Neural cell (in vitro differentiated cells): ENCODE measurements at regions not wholly inside any gene's neighbourhood (a gene's known extent, or its start where the extent isn't known, plus 50 kb on each side); places are given as distances from the start of the nearest gene placed in this dataset.
A peak's percentile ranks its signal among the peaks of the same experiment; 100 is the strongest.

Source experiments
- H2AFZ ChIP-seq: fragments of 200-600, 300-800 bp; sonication (generic), shearing (Covaris generic); 2 replicates; pipeline ENCODE4 v1.6.0; 2014; ENCODE audit warnings: low read depth, mild to moderate bottlenecking, antibody characterized with exemption, low read length, moderate library complexity
- H3F3A ChIP-seq: fragments of 200-600 bp; shearing (Covaris generic); 2 replicates; pipeline ENCODE4 v1.6.1; 2016; ENCODE audit warnings: mild to moderate bottlenecking, moderate library complexity, mixed read lengths, antibody characterized with exemption, low read length; ENCODE audit not compliant: insufficient read depth, poor library complexity, severe bottlenecking
- H3K27ac ChIP-seq: fragments of 200-600, 300-800 bp; sonication (generic), shearing (Covaris generic); 2 replicates; pipeline ENCODE4 v1.5.1; 2014; ENCODE audit warnings: mild to moderate bottlenecking, low read length, moderate library complexity
- H3K27me3 ChIP-seq: fragments of 300-800, 200-600 bp; sonication (generic), shearing (Covaris generic); 2 replicates; pipeline ENCODE4 v1.6.0; 2014; ENCODE audit warnings: mild to moderate bottlenecking, low read depth, low read length, moderate library complexity; ENCODE audit not compliant: insufficient read depth
- H3K36me3 ChIP-seq: fragments of 300-800, 200-600 bp; sonication (generic), shearing (Covaris generic); 2 replicates; pipeline ENCODE4 v1.5.1; 2014; ENCODE audit warnings: mild to moderate bottlenecking, antibody characterized with exemption, low read length, moderate library complexity; ENCODE audit not compliant: insufficient read depth
- H3K4me2 ChIP-seq: fragments of 300-800, 200-600 bp; sonication (generic), shearing (Covaris generic); 2 replicates; pipeline ENCODE4 v1.6.0; 2014; ENCODE audit warnings: mild to moderate bottlenecking, low read length
- H3K4me3 ChIP-seq: fragments of 300-800, 200-600 bp; sonication (generic), shearing (Covaris generic); 2 replicates; pipeline ENCODE4 v1.5.1; 2014; ENCODE audit warnings: mild to moderate bottlenecking, low read length, moderate library complexity
- H3K79me2 ChIP-seq: fragments of 200-600 bp; shearing (Covaris generic); replicated peaks from 2 replicates; pipeline ENCODE4 v1.6.0; 2014; ENCODE audit warnings: mild to moderate bottlenecking, low read length, moderate library complexity; ENCODE audit not compliant: insufficient read depth
- H3K9ac ChIP-seq: fragments of 300-800, 200-600 bp; sonication (generic), shearing (Covaris generic); 2 replicates; pipeline ENCODE4 v1.6.1; 2016; ENCODE audit warnings: mild to moderate bottlenecking, low read length, mixed read lengths
- H3K9me2 ChIP-seq: fragments of 200-600 bp; shearing (Covaris generic); 2 replicates; pipeline ENCODE4 v1.6.1; 2016; ENCODE audit warnings: mild to moderate bottlenecking, low read length, mixed read lengths; ENCODE audit not compliant: insufficient read depth
- H3K9me3 ChIP-seq: fragments of 200-600, 300-800 bp; sonication (generic), shearing (Covaris generic); 2 replicates; pipeline ENCODE4 v1.6.1; 2016; ENCODE audit warnings: mild to moderate bottlenecking, mixed run types, low read length, moderate library complexity, mixed read lengths
- H4K20me1 ChIP-seq: fragments of 200-600 bp; shearing (Covaris generic); 2 replicates; pipeline ENCODE4 v1.6.1; 2016; ENCODE audit warnings: mild to moderate bottlenecking, mixed run types; ENCODE audit not compliant: insufficient read depth
- EP300 ChIP-seq: fragments of 450-650 bp; conservative IDR thresholded peaks from 2 replicates; pipeline ENCODE4 v1.6.1; 2014; ENCODE audit warnings: antibody characterized with exemption, mild to moderate bottlenecking, moderate library complexity; ENCODE audit not compliant: poor library complexity, severe bottlenecking
- EZH2 ChIP-seq: fragments of 200-600, 300-800 bp; shearing (Covaris generic), sonication (generic); IDR thresholded peaks from 2 replicates; pipeline ENCODE4 v1.6.1; 2014; ENCODE audit warnings: antibody characterized with exemption, low read length, borderline replicate concordance, mild to moderate bottlenecking; ENCODE audit not compliant: insufficient read depth, poor library complexity, severe bottlenecking
- MXI1 ChIP-seq: fragments of 450-650 bp; conservative IDR thresholded peaks from 2 replicates; pipeline ENCODE4 v1.6.1; 2014; ENCODE audit warnings: antibody characterized with exemption, mild to moderate bottlenecking; ENCODE audit not compliant: poor library complexity, severe bottlenecking
- POLR2AphosphoS5 ChIP-seq: IDR thresholded peaks from 2 replicates; pipeline ENCODE4 v1.6.1; 2012
- RAD21 ChIP-seq: fragments of 450-650 bp; conservative IDR thresholded peaks from 2 replicates; pipeline ENCODE4 v1.6.1; 2014; ENCODE audit warnings: antibody characterized with exemption, mild to moderate bottlenecking, moderate library complexity
- SMC3 ChIP-seq: fragments of 450-650 bp; conservative IDR thresholded peaks from 2 replicates; pipeline ENCODE4 v1.6.1; 2014; ENCODE audit warnings: antibody characterized with exemption, mild to moderate bottlenecking, moderate library complexity; ENCODE audit not compliant: poor library complexity
- TAF1 ChIP-seq: IDR thresholded peaks from 2 replicates; pipeline ENCODE4 v1.6.1; 2012; ENCODE audit warnings: low read depth
- TF ChIP-seq, protein P1 (sequence below): fragments of 450-650 bp; IDR thresholded peaks from 2 replicates; pipeline ENCODE4 v1.5.1; 2014; ENCODE audit warnings: antibody characterized with exemption, mild to moderate bottlenecking, moderate library complexity; ENCODE audit not compliant: poor library complexity, severe bottlenecking
- TF ChIP-seq, protein P2 (sequence below): IDR thresholded peaks from 2 replicates; pipeline ENCODE4 v1.6.1; 2012; ENCODE audit warnings: borderline replicate concordance

DNA sequence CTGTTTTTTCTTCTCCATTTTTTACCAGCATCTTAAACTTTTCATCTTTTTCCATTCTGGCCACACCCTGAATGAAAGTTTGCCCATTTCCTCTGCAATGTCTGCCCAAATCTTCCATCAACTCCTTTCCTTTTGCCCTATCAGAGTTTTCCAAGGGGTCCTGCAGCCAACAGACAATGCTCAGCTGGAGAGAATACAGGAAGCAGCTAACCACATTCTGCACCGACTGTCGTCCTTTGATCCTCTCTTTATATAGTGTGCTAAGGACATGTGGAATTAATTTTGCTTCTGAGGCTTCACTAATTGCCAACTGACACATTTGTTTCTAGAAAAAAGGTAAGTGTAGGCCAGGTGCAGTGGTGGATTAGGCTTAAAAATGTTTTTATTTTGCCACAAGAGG lies 50.5 kb upstream of the DLX2 start:
- Histone ChIP-seq H3K4me3 (no peak overlapping the region), H3K27ac (no peak overlapping the region), H3K27me3 (no peaks in the 10 kb centered on the region), H3K9ac (no peak overlapping the region), H3K79me2 (no peaks in the 10 kb centered on the region), H3K36me3 (no peaks in the 10 kb centered on the region), H3F3A (no peaks in the 10 kb centered on the region), H3K4me2 (no peak overlapping the region), H3K9me3 (no peaks in the 10 kb centered on the region), H3K9me2 (no peaks in the 10 kb centered on the region), H2AFZ (no peak overlapping the region), H4K20me1 (no peaks in the 10 kb centered on the region)
- no peak for TF ChIP-seq MXI1
- TF ChIP-seq EZH2, result no peak
- no peak for TF ChIP-seq EP300
- no peak for TF ChIP-seq POLR2AphosphoS5
- TF ChIP-seq, protein P1, sequence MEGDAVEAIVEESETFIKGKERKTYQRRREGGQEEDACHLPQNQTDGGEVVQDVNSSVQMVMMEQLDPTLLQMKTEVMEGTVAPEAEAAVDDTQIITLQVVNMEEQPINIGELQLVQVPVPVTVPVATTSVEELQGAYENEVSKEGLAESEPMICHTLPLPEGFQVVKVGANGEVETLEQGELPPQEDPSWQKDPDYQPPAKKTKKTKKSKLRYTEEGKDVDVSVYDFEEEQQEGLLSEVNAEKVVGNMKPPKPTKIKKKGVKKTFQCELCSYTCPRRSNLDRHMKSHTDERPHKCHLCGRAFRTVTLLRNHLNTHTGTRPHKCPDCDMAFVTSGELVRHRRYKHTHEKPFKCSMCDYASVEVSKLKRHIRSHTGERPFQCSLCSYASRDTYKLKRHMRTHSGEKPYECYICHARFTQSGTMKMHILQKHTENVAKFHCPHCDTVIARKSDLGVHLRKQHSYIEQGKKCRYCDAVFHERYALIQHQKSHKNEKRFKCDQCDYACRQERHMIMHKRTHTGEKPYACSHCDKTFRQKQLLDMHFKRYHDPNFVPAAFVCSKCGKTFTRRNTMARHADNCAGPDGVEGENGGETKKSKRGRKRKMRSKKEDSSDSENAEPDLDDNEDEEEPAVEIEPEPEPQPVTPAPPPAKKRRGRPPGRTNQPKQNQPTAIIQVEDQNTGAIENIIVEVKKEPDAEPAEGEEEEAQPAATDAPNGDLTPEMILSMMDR, result no peak
- TF ChIP-seq RAD21, result no peak
- TF ChIP-seq SMC3, result no peak
- TF ChIP-seq TAF1, result no peak
- TF ChIP-seq, protein P2, sequence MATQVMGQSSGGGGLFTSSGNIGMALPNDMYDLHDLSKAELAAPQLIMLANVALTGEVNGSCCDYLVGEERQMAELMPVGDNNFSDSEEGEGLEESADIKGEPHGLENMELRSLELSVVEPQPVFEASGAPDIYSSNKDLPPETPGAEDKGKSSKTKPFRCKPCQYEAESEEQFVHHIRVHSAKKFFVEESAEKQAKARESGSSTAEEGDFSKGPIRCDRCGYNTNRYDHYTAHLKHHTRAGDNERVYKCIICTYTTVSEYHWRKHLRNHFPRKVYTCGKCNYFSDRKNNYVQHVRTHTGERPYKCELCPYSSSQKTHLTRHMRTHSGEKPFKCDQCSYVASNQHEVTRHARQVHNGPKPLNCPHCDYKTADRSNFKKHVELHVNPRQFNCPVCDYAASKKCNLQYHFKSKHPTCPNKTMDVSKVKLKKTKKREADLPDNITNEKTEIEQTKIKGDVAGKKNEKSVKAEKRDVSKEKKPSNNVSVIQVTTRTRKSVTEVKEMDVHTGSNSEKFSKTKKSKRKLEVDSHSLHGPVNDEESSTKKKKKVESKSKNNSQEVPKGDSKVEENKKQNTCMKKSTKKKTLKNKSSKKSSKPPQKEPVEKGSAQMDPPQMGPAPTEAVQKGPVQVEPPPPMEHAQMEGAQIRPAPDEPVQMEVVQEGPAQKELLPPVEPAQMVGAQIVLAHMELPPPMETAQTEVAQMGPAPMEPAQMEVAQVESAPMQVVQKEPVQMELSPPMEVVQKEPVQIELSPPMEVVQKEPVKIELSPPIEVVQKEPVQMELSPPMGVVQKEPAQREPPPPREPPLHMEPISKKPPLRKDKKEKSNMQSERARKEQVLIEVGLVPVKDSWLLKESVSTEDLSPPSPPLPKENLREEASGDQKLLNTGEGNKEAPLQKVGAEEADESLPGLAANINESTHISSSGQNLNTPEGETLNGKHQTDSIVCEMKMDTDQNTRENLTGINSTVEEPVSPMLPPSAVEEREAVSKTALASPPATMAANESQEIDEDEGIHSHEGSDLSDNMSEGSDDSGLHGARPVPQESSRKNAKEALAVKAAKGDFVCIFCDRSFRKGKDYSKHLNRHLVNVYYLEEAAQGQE, result no peak

DNA sequence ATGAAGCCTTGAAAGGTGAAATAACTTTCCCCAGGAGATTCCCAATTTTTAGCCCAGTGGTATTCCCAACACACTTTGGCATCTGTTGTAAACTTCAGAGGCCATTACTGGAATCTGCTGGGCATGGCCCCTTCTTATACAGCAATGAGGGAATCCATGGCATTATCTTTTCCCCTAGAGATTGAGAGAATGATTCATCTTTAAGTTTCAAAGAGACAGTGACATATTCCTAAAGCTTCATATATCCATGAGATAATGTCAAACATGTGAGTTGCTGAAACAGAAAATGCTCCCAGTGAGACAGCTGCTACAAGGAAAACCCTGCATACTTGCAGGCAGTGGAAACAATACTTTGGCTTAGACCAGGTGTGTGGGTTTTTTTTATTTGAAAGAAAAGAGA lies 51.1 kb upstream of the DLX2 start:
- no peaks in the 10 kb centered on the region for H3K36me3 ChIP-seq
- H3K27ac ChIP-seq, result peak overlapping the region; percentile 30
- no peaks in the 10 kb centered on the region for H3K27me3 ChIP-seq
- H3F3A ChIP-seq, result no peaks in the 10 kb centered on the region
- H3K9me3 ChIP-seq, result no peaks in the 10 kb centered on the region
- H3K9me2 ChIP-seq, result no peaks in the 10 kb centered on the region
- no peaks in the 10 kb centered on the region for H3K79me2 ChIP-seq
- H2AFZ ChIP-seq, result no peak overlapping the region
- TF ChIP-seq, protein P1, result no peak
- TF ChIP-seq EP300 (peak; percentile 60), TAF1 (no peak), RAD21 (no peak), MXI1 (no peak), POLR2AphosphoS5 (peak; percentile 28), SMC3 (no peak)
- TF ChIP-seq, protein P2, result no peak
- no peak overlapping the region for H3K4me3 ChIP-seq
- H3K4me2 ChIP-seq, result peak overlapping the region; percentile 13
- H4K20me1 ChIP-seq, result no peaks in the 10 kb centered on the region
- H3K9ac ChIP-seq, result no peak overlapping the region
